SK-N-MC (cell line): ENCODE measurements at regions not wholly inside any gene's neighbourhood (a gene's known extent, or its start where the extent isn't known, plus 50 kb on each side); places are given as distances from the start of the nearest gene placed in this dataset.

Experiments
- EZH2 ChIP-seq: fragments of 200-600 bp; sonication (generic); IDR thresholded peaks from one replicate; pipeline ENCODE4 v1.6.1; 2017; ENCODE audit warnings: antibody characterized with exemption
- POLR2AphosphoS5 ChIP-seq: IDR thresholded peaks from 2 replicates; pipeline ENCODE4 v1.6.1; 2012; ENCODE audit warnings: mild to moderate bottlenecking, low read depth, low read length, borderline replicate concordance

DNA sequence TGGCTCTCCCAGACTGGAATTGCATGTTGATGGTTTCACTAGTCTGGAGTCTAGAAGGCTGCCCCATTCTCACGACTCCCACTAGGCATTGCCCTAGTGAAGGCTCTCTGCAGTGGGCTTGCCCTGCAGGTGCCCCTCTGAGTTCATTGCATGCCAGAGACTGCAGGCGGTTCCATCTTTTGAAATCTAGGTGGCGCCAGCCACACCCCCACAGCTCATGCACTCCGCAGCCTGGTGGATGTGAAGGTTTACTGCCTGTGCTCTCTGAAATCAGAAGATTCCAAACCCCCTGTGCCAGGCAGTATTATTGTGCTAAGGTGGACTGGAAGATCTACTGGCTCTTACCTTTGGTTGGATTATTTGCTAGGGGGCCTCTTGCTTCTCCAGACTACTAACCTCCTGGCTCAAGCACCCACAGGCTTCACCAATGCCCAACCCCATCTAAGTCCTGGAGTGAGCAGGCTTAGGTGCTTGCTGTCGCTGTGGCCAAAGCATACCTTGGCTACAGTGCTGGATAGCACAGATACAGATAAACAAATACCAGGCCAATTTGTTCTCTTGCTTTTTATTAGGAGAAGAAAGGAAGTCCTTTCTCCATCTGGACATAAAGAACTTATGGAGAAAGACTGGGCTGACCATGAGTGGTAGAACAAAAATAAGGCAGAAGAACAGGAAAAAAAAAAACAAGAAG is 83.5 kb upstream of the SIM2 start:
- no peak for TF ChIP-seq EZH2
- no peak for TF ChIP-seq POLR2AphosphoS5
